ENCODE measurements at regions not wholly inside any gene's neighbourhood (a gene's known extent, or its start where the extent isn't known, plus 50 kb on each side); places are given as distances from the start of the nearest gene placed in this dataset.

GRCh38 chr22:49439373-49439772, 388.3 kb downstream of the BRD1 start (continued):
- TF ChIP-seq ZNF16 (tag by site-specific recombination; IDR thresholded peaks at IDR 0.05; ENCODE audit: low read depth), result no peak

GRCh38 chr22:49437956-49438355, 389.7 kb downstream of the BRD1 start:
- Histone ChIP-seq H3K4me3 (ENCODE audit: low read depth, low read length) (no peak overlapping the region), H3K9me3 (ENCODE audit: control insufficient read depth, insufficient read depth, low read depth, low read length) (no peaks in the 10 kb centered on the region; the same call in 1 of the 2 replicates), H3K4me1 (ENCODE audit: control insufficient read depth, insufficient read depth, low read length) (no peaks in the 10 kb centered on the region), H3K36me3 (ENCODE audit: control insufficient read depth in 2 of 2, insufficient read depth in 1 of 2, low read length in 2 of 2) (no peaks in the 10 kb centered on the region), H3K27ac (ENCODE audit: extremely low read depth, low read depth, low read length) (no peak overlapping the region)
- CTCF ChIA-PET, result no interaction called here
- POLR2A ChIA-PET, result no interaction called here
- TF ChIP-seq SETDB1 (IDR thresholded peaks at IDR 0.05; ENCODE audit: insufficient read length, low read length), result no peak
- TF ChIP-seq, protein P1, sequence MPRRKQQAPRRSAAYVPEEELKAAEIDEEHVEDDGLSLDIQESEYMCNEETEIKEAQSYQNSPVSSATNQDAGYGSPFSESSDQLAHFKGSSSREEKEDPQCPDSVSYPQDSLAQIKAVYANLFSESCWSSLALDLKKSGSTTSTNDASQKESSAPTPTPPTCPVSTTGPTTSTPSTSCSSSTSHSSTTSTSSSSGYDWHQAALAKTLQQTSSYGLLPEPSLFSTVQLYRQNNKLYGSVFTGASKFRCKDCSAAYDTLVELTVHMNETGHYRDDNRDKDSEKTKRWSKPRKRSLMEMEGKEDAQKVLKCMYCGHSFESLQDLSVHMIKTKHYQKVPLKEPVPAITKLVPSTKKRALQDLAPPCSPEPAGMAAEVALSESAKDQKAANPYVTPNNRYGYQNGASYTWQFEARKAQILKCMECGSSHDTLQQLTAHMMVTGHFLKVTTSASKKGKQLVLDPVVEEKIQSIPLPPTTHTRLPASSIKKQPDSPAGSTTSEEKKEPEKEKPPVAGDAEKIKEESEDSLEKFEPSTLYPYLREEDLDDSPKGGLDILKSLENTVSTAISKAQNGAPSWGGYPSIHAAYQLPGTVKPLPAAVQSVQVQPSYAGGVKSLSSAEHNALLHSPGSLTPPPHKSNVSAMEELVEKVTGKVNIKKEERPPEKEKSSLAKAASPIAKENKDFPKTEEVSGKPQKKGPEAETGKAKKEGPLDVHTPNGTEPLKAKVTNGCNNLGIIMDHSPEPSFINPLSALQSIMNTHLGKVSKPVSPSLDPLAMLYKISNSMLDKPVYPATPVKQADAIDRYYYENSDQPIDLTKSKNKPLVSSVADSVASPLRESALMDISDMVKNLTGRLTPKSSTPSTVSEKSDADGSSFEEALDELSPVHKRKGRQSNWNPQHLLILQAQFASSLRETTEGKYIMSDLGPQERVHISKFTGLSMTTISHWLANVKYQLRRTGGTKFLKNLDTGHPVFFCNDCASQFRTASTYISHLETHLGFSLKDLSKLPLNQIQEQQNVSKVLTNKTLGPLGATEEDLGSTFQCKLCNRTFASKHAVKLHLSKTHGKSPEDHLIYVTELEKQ (tag by site-specific recombination; IDR thresholded peaks at IDR 0.05; ENCODE audit: borderline replicate concordance), result no peak
- no peak for TF ChIP-seq ZNF843 (tag by site-specific recombination; IDR thresholded peaks at IDR 0.05)
- TF ChIP-seq ZNF549 (tag by site-specific recombination; IDR thresholded peaks at IDR 0.05), result no peak
- no peak for TF ChIP-seq ZNF23 (tag by site-specific recombination; IDR thresholded peaks at IDR 0.05; ENCODE audit: borderline replicate concordance)
- TF ChIP-seq ZBTB21 (tag by site-specific recombination; IDR thresholded peaks at IDR 0.05), result no peak
- no peak for TF ChIP-seq ZNF658 (tag by site-specific recombination; IDR thresholded peaks at IDR 0.05)
- TF ChIP-seq SCRT1 (tag by site-specific recombination; IDR thresholded peaks at IDR 0.05; ENCODE audit: borderline replicate concordance), result no peak
- TF ChIP-seq ZNF239 (tag by site-specific recombination; IDR thresholded peaks at IDR 0.05), result no peak
- TF ChIP-seq WT1 (tag by site-specific recombination; IDR thresholded peaks at IDR 0.05), result no peak
- TF ChIP-seq, protein P2, sequence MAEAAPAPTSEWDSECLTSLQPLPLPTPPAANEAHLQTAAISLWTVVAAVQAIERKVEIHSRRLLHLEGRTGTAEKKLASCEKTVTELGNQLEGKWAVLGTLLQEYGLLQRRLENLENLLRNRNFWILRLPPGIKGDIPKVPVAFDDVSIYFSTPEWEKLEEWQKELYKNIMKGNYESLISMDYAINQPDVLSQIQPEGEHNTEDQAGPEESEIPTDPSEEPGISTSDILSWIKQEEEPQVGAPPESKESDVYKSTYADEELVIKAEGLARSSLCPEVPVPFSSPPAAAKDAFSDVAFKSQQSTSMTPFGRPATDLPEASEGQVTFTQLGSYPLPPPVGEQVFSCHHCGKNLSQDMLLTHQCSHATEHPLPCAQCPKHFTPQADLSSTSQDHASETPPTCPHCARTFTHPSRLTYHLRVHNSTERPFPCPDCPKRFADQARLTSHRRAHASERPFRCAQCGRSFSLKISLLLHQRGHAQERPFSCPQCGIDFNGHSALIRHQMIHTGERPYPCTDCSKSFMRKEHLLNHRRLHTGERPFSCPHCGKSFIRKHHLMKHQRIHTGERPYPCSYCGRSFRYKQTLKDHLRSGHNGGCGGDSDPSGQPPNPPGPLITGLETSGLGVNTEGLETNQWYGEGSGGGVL (tag by site-specific recombination; IDR thresholded peaks at IDR 0.05), result no peak
- no peak for TF ChIP-seq KLF1 (tag by site-specific recombination; IDR thresholded peaks at IDR 0.05)
- TF ChIP-seq ZNF37A (tag by site-specific recombination; IDR thresholded peaks at IDR 0.05), result no peak

DNA sequence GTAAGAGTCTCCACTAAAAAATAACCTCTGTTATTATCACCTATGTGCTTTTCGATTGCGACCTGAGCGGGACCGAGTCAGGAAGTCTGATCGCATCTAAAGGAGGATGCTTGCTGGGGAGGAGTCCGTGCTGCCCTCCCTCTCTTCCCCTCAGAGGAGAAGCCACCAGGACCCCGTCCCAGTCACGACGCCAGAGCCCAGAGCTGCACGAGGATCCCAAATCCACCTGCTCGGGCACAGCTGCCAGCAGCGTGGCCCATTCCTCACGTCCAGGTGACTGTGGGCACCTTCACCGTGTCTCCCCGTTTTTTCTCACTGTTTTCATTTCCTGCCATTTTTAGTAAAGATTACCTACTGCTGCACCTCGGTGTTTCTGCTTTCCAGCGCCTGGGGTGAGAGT, 390.3 kb downstream of the BRD1 start:
- H3K4me1 ChIP-seq (ENCODE audit: control insufficient read depth, insufficient read depth, low read length), result no peaks in the 10 kb centered on the region
- no peaks in the 10 kb centered on the region; the same call in 1 of the 2 replicates for H3K9me3 ChIP-seq (ENCODE audit: control insufficient read depth, insufficient read depth, low read depth, low read length)
- H3K36me3 ChIP-seq (ENCODE audit: control insufficient read depth in 2 of 2, insufficient read depth in 1 of 2, low read length in 2 of 2), result no peaks in the 10 kb centered on the region
- CTCF ChIA-PET, result no interaction called here
- POLR2A ChIA-PET, result no interaction called here
- no peak overlapping the region for H3K27ac ChIP-seq (ENCODE audit: extremely low read depth, low read depth, low read length)
- TF ChIP-seq HOXC10 (CRISPR knock-in tag; IDR thresholded peaks at IDR 0.05), result no peak
- no peak for TF ChIP-seq FEZF1 (tag by site-specific recombination; IDR thresholded peaks at IDR 0.05)
- no peak for TF ChIP-seq ZNF600 (tag by site-specific recombination; IDR thresholded peaks at IDR 0.05)
- no peak for TF ChIP-seq ZNF311 (tag by site-specific recombination; IDR thresholded peaks at IDR 0.05; ENCODE audit: borderline replicate concordance)
- no peak for TF ChIP-seq ZNF843 (tag by site-specific recombination; IDR thresholded peaks at IDR 0.05)
- no peak for TF ChIP-seq ZNF596 (tag by site-specific recombination; IDR thresholded peaks at IDR 0.05)
- TF ChIP-seq ZIC2 (tag by site-specific recombination; IDR thresholded peaks at IDR 0.05), result no peak
- TF ChIP-seq KLF16 (tag by site-specific recombination; IDR thresholded peaks at IDR 0.05), result no peak
- TF ChIP-seq ZBTB17 (tag by site-specific recombination; IDR thresholded peaks at IDR 0.05), result no peak
- TF ChIP-seq ZNF350 (tag by site-specific recombination; IDR thresholded peaks at IDR 0.05), result no peak
- TF ChIP-seq ZNF670 (tag by site-specific recombination; IDR thresholded peaks at IDR 0.05; ENCODE audit: low read depth), result no peak
- no peak for TF ChIP-seq YY1 (tag by site-specific recombination; IDR thresholded peaks at IDR 0.05)
- TF ChIP-seq SP2 (tag by site-specific recombination; IDR thresholded peaks at IDR 0.05), result no peak
- TF ChIP-seq GLIS2 (tag by site-specific recombination; IDR thresholded peaks at IDR 0.05), result no peak
- no peak for TF ChIP-seq ZNF501 (tag by site-specific recombination; IDR thresholded peaks at IDR 0.05)
- TF ChIP-seq ZNF660 (tag by site-specific recombination; IDR thresholded peaks at IDR 0.05), result no peak
- TF ChIP-seq ZNF701 (tag by site-specific recombination; IDR thresholded peaks at IDR 0.05), result no peak
- no peak overlapping the region for H3K4me3 ChIP-seq (ENCODE audit: low read depth, low read length)
